Non-pigmented ciliary epithelial cell (primary cell): ENCODE measurements at regions not wholly inside any gene's neighbourhood (a gene's known extent, or its start where the extent isn't known, plus 50 kb on each side); places are given as distances from the start of the nearest gene placed in this dataset.
"Not testable (repeated sequence)": the region's sequence is repeated elsewhere in the genome, so short reads cannot be mapped to it uniquely, and the experiment has no call there.

Experiments used
- DNase-seq: peaks from one replicate; pipeline ENCODE4 v3.0.0-alpha.2; 2010; ENCODE audit warnings: low read depth

DNA sequence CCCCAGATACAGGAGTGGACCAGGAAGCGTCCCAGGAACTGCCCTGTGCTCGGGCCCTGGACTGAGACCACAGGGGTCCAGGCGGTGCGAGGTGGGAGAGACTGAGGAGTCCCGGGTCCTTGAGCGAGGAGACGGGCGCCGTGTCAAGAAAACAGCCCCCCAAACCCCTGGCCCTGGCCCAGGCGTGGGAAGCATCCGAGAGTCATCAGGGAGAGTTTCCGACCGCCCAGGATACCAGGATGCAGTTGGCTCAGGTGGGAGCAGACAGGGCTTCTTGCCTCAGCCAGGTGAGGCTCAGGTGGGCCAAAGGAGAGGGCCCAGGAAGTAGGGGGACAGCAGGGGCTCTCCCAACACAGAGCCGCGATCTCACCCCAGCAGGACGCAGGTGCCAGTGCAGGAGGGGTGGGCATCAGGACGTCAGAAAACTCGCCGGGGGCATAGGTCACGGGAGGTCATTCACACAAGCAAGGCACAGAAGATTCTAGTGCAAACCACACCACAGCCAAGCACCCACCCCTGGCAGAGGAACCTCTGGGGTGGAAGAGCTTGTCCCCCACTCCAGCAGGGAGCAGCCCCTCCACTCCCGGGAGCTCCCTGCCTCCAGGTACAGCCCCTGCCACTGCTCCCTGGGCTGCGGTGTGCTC is 102.5 kb upstream of the EIF5 start:
- no peak for DNase-seq

DNA sequence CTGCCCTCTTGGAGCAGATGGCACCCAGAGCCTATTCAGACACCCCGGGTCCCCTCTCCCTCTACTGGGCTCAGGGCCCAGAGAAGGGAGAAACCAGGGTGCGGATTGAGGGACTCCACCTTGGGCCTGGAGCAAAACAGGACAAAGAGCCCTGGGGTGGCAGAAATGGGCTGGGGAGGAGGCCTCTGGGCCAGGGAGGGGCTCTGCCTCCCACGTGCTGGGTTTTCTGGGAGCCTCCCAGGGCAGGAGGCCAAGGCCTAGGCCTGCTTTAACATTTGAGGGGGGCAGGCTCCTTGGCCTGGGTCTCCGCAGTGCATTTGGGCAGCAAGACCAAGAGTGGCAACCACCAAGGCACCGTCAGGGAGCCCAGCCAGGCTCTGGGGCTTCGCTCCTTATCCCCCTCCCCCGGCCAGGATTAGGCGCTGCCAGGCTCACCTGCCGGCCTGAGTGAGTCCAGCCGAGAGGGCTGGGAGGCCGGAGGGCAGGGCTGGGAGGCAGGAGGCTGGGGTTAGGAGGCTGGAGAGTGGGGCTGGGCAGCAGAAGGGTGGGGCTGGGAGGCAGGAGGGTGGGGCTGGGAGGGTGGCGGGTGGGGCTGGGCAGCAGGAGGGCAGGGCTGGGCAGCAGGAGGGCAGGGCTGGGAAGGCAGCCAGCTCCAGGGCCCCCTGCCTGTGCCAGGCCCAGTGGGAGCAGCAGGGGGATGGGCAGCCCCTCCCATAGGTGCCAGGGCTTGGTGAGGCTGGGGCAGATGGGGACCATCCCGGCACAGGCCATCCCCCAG is 101.8 kb upstream of the EIF5 start:
- DNase-seq: no peak

- no peak for DNase-seq
Measured at GRCh38 chr14:103232831-103233319, 101.2 kb upstream of the EIF5 start.

GRCh38 chr14:103233328-103233727 is 100.7 kb upstream of the EIF5 start:
- DNase-seq: no peak

DNA sequence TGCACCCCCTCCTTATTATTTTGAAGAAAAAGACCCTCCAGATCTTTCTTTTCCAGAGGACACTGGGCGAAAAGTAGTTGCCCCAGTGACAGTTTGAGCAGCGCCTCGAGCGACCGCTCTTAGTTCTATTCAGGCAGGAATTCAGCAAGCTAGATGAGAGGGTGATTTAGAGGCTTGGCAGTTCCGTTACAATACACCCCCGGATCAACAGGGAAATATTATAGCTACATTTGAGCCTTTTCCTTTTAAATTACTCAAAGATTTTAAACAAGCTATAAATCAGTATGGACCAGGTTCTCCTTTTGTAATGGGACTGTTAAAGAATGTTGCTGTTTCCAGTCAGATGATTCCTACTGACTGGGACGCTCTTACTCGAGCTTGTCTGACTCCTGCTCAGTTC is 99.2 kb upstream of the EIF5 start:
- not testable (repeated sequence) for DNase-seq

DNA sequence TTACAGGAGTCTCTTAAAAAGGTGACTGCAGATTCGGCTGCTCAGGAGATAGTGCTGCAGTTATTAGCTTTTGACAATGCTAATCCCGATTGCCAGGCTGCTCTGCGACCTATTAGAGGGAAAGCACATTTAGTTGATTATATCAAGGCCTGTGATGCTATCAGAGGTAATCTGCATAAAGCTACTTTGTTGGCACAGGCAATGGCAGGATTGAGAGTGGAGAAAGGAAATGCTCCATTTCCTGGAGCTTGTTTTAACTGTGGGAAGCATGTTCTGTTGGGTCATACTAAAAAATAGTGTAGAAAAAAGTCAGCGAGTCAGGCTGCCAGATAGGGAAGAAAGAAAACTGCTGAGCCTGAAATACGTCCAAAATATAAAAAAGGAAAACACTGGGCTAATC is 98.5 kb upstream of the EIF5 start:
- not testable (repeated sequence) for DNase-seq

DNA sequence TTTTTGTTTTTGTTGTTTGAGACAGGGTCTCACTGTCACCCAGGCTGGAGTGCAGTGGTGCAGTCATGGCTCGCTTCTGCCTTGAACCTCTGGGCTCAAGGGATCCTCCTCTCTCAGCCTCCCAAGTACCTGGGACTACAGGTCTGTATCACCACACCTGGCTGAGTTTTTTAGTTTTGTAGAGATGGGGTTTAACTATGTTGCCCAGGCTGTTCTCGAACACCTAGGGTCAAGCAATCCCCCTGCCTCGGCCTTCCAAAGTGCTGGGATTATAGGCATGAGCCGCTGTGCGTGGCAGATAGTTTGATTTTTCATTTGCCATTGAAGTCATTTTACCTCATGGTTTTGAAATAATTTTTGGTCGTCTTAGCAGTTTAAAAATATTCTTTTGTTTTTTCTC is 94.3 kb upstream of the EIF5 start:
- DNase-seq: no peak

GRCh38 chr14:103241531-103241930 is 92.5 kb upstream of the EIF5 start:
- DNase-seq: no peak

DNA sequence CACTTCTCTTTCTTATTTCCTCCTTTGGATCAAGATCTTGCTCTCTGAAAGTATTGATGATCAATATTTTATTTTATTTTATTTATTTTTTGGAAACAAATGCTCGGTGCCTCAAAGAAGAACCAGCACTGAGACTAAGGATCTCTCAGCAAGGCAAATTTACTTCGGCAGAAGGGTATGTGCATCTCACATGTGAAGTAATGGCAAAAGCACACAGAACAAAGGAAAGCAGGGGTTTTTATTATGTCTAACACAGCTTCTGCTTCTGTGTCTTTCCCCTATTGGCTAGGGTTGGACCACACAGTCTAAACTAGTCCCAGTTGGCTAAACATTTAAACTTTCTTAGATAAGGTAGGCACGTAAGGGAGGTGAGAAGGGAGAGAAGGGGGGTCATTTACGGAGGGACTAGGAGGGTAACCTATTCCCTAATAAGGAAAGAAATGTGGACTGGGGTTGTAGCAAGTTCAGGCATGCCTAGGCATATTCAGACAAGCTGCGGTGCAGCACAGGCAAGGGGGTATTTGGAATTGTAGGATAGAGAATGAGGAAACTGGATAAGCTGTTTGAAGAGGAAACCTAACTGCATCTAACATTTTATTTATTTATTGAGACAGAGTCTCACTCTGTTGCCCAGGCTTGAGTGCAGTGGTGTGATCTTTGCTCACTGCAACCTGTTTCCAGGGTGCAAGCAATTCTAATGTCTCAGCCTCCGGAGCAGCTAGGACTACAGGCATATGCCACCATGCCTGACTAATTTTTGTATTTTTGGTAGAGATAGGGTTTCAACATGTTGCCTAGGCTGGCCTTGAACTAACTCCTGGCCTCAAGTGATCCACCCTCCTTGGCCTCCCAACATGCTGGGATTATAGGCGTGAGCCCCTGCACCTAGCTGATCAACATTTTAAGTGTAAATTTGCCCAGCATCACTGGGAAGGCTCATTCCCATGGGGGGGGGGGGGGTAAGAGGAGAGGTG is 90.0 kb upstream of the EIF5 start:
- no peak for DNase-seq

- DNase-seq: not testable (repeated sequence)
Measured at GRCh38 chr14:103245624-103246031, 88.4 kb upstream of the EIF5 start.

DNA sequence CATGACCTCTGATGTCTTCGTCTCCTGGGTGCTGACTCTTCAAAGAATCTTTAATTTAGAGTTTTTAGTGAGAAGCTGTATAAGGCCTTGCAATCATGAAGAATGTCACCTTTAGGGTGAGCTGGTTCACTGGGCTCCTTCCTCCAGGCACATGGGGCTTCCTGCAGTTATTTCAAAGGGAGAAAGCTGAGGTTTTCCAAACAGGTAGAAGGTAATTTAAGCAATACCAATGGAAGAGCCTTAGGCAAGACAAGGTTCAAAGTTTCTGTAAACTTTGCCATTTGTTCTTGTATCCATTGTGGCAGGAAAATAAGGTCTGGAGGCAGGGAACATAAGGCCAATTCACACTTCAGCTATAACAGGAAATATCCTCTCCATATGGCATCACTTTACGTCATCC is 88.0 kb upstream of the EIF5 start:
- no peak for DNase-seq

- no peak for DNase-seq
Measured at GRCh38 chr14:103247169-103247606, 86.8 kb upstream of the EIF5 start.

DNA sequence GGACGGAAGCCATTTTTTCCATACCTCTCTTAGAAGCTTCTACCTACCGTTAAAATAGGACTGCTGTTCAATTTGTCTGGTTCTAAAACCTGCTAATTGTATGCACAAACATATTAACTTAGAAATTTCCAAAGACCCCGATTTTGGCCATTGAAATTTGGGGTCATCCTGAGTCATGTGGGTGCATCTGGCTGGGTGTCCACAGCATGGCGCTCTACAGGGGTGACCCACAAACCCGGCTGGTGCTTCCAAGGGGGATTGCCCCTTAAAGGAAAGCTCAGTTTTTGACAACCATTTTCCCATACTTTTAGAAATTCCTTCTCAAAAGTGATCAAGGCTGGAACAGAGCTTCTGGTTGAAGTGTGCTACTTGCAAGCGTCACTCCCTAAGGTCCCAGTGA is 83.9 kb upstream of the EIF5 start:
- no peak for DNase-seq

DNA sequence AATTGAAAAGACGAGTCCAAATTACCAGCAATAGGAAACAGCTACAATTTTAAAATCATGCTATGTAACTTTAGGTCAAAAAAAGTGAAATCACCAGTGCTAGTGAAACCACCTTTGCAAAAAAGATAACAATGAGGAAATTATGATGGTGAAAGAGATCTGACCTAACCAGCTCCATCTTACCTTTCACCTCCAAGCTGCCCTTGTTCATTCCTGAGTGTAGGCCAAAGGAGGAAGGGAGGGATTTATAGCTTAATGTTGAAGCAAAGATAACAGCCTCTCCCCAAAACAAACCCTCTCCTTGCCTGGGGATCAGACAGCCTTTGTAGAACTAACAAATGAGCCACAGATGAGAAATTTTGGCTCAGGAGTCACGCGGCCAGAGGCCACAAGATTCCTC is 83.2 kb upstream of the EIF5 start:
- no peak for DNase-seq

DNA sequence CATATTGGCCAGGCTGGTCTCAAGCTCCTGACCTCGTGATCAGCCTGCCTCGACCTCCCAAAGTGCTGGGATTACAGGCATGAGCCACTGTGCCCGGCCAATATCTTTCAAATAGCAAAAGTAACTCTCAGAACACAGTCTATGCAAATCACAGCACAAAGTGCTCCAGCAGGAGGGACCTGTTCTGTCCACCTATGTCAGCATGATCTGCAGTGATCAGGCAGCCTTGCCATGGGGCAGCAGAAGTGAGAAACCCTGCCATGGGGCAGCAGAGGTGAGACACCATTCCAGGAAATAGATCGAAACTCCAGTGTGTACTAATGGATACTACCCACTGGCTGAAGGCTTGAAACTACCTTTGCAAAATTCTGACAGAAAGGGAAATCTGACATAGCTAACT is 78.5 kb upstream of the EIF5 start:
- DNase-seq: no peak

DNA sequence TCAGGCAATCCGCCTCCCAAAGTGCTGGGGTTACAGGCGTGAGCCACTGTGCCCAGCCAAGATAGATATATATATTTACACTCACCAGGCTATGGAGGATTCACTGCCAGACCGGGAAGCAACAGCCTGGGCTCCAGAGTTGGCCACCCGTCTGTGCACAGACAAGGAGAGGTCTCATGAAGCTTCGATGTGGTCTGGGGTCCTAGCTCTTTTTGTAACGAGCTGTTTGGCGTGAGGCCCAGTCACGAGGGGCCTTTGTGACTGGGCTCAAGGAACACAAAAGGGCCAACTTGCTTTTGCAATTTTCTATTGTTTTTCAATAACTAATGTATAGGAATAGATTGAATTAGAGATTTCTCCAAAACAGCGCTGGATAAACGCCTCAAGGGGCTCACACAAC is 77.6 kb upstream of the EIF5 start:
- DNase-seq: no peak

DNA sequence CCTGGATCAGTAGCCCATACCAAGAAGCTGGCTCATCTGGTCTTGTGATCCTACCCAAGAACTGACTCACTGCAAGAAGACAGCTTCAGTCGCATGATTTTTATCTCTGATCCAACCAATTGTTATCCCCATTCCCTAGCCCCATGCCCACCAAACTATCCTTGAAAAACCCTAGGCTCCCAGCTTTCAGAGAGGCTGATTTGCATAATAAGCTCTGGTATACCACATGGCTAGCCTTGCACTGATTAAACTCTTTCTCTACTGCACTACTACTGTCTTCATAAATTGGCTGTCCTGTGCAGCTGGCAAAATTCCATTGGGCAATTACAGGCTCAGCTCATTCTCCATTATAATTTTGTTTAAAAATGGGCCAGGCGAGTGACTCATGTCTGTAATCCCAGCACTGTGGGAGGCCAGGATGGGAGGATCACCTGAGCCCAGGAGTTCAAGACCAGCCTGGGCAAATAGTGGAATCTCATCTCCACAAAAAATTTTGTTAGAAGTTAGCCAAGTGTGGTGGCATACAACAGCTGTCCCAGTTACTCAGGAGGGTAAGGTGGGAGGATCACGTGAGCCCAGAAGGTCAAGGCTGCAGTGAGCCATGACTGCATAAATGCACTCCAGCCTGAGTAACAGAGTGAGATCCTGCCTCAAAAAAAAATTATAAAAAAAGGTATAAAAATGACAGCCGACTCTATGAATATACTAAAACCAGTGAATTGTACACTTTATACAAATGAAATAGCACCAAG is 76.7 kb upstream of the EIF5 start:
- DNase-seq: no peak

DNA sequence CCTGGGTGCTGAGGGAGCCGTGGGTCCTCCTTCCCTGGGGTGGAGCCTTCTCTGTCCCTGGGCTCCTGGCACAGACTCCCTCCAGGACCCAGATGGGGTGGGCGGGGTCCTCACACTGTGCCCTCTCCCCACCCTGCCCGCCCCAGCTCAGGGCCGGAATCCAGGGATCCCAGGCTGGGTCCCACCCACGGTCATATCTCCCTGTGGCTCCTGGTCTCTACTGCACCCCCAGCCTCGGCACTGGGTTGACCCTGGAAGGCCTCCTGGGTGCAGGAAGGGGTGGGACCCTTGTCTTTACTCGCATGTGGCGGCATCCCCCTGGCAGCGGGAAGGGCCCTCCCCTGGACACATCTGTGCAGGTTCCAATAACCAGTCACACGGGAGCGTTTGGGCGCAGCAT is 75.8 kb upstream of the EIF5 start:
- no peak for DNase-seq

- DNase-seq: no peak
Measured at GRCh38 chr14:103259184-103259583, 74.9 kb upstream of the EIF5 start.

GRCh38 chr14:103259801-103260628 is 74.0 kb upstream of the EIF5 start:
- DNase-seq: no peak

DNA sequence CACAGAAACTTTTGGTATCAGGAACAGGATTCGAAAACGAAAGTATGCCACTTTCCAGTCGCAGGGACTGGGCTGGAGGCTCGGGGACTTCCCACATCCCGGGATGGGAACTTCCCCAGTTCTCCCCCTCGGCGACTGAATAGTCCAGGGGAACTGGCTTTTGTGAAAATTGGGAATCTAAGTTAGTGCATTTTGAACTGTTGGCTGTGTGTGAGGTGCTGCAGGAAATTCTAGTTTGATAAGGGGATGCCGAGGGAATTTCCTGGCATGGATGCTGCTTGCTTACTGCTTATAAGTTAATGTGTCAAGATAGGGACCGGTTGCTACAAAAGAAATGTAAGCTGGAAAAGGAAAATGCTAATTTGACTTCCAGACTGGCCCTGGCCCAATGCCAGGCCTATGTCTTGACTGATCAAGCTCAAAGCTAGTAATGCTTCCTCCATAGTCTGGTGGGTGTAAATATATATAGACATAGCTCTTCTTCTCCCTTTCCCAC is 73.4 kb upstream of the EIF5 start:
- no peak for DNase-seq
